ENCODE measurements at regions not wholly inside any gene's neighbourhood (a gene's known extent, or its start where the extent isn't known, plus 50 kb on each side); places are given as distances from the start of the nearest gene placed in this dataset.
"Not testable (repeated sequence)": the region's sequence is repeated elsewhere in the genome, so short reads cannot be mapped to it uniquely, and the experiment has no call there.

DNA sequence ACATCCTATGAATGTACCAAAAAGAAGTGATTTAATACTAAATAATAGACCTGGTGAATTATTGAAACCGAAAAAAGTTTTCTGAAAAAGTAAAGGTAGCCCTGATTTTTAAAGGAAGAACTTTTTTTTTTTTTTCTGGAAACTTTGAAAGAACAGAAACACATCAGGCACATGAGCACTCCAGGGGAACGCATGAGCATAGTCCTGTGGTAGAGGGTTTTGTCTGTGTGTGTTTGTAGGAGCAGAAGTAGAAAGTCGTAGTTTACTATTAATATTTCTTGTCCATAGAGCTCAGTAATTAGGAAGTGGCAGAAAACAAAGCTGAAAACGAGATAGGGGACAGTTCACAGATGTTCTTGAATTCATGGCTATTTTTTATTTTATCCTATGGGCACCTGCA lies 1175.9 kb upstream of the B3GALT2 start:
- Histone ChIP-seq H3K27me3 (no peaks in the 10 kb centered on the region), H3K9me3 (no peaks in the 10 kb centered on the region), H3K4me1 (no peaks in the 10 kb centered on the region), H3K4me3 (ENCODE audit: low read depth, low read length) (no peak overlapping the region), H3K36me3 (no peaks in the 10 kb centered on the region)
- no peak for DNase-seq
- TF ChIP-seq, protein P1, sequence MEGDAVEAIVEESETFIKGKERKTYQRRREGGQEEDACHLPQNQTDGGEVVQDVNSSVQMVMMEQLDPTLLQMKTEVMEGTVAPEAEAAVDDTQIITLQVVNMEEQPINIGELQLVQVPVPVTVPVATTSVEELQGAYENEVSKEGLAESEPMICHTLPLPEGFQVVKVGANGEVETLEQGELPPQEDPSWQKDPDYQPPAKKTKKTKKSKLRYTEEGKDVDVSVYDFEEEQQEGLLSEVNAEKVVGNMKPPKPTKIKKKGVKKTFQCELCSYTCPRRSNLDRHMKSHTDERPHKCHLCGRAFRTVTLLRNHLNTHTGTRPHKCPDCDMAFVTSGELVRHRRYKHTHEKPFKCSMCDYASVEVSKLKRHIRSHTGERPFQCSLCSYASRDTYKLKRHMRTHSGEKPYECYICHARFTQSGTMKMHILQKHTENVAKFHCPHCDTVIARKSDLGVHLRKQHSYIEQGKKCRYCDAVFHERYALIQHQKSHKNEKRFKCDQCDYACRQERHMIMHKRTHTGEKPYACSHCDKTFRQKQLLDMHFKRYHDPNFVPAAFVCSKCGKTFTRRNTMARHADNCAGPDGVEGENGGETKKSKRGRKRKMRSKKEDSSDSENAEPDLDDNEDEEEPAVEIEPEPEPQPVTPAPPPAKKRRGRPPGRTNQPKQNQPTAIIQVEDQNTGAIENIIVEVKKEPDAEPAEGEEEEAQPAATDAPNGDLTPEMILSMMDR (IDR thresholded peaks at IDR 0.05; ENCODE audit: low read depth, low read length) = no peak

DNA sequence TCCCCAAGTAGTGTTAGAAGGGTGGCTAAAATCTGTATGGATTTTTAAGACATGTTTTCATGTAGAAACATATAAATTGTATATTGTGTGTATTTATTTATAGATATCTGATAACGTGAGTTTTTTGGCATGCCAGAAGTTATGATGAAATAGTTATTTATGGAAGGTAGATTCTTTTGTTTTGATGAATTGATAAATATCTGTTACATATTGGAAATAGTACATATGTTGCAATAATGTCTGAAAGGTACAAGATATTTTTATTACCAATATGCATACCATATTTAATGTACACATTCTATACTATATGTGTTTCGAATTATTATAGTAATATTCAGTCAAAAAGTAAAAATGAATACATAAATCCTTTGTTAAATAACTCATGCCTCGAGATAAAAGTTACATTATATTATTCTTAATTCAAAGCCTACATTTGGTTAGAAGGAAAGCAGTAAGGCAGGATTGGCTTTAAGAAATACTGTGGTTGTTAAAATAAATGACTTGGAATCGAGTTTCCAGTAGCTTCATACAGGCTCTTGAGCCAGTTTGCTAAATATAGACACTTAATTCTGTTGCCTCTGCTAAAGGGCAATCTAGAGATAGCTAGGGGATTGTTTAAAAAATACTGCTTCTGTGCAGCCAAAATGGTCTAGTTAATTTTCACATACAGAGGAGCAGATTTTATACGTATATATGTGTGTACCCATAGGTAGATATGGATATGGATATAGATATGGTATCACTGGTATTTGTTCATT lies 1175.1 kb upstream of the B3GALT2 start:
- Histone ChIP-seq H3K4me1 (no peaks in the 10 kb centered on the region), H3K9me3 (no peaks in the 10 kb centered on the region), H3K4me3 (ENCODE audit: low read depth, low read length) (no peak overlapping the region), H3K36me3 (no peaks in the 10 kb centered on the region), H3K27me3 (no peaks in the 10 kb centered on the region)
- DNase-seq = no peak
- TF ChIP-seq, protein P1 (IDR thresholded peaks at IDR 0.05; ENCODE audit: low read depth, low read length) = no peak

DNA sequence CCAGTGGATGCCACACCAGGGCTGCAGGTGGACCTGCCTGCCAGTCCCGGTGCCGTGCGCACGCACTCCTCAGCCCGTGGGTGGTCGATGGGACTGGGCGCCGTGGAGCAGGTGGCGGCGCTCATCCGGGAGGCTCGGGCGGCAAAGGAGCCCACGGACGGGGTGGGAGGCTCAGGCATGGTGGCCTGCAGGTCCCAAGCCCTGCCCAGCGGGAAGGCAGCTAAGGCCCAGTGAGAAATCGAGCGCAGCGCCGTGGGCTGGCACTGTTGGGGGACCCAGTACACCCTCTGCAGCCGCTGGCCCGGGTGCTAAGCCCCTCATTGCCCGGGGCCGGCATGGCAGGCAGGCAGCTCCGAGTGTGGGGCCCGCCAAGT lies 1171.8 kb upstream of the B3GALT2 start:
- H3K9me3 ChIP-seq = no peaks in the 10 kb centered on the region
- no peak for DNase-seq
- H3K36me3 ChIP-seq = no peaks in the 10 kb centered on the region
- no peaks in the 10 kb centered on the region for H3K27me3 ChIP-seq
- H3K4me1 ChIP-seq = no peaks in the 10 kb centered on the region
- H3K4me3 ChIP-seq (ENCODE audit: low read depth, low read length) = no peak overlapping the region
- TF ChIP-seq, protein P1 (IDR thresholded peaks at IDR 0.05; ENCODE audit: low read depth, low read length) = no peak

DNA sequence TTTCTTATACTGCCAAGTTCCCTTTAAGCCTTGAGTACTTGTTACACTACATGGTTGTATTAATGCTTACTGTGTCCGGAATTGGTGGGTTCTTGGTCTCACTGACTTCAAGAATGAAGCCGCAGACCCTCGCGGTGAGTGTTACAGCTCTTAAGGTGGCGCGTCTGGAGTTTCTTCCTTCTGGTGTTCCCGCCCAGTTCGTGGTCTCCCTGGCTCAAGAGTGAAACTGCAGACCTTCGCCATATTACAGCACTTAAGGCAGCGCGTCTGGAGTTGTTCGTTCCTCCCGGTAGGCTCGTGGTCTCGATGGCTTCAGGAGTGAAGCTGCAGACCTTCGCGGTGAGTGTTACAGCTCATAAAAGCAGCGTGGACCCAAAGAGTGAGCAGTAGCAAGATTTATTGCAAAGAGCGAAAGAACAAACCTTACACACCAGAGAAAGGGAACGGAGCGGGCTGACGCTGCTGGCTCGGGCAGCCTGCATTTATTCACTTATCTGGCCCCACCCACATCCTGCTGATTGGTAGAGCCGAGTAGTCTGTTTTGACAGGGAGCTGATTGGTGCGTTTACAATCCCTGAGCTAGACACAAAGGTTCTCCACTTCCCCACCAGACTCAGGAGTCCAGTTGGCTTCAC lies 1171.3 kb upstream of the B3GALT2 start:
- H3K9me3 ChIP-seq; DNase-seq; H3K4me3 ChIP-seq (ENCODE audit: low read depth, low read length); H3K4me1 ChIP-seq; H3K36me3 ChIP-seq; H3K27me3 ChIP-seq: not testable (repeated sequence)

DNA sequence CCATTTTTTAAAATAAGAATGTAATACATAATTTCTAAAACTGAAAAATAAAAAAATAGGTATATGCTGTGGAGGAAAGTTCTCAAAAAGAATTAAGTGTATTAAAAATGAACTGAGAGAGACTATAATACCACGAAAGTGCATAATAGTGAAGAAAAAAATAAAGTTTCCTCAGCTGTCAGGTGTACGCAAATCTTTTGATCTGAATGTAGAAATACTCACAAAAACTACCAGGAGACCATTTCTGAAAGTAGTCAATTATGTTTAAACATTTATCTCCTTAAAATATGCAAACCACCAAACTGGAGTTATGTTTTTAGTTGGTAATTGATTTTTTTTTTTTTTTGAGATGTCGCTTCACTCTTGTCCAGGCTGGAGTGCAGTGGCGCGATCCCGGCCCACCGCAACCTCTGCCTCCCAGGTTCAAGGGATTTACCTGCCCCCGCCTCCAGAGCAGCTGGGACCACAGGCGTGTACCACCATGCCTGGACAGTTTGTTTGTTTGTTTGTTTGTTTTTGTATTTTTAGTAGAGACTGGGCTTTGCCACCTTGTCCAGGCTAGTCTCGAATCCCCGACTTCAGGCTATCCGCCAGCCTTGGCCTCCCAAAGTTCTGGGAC lies 1169.2 kb upstream of the B3GALT2 start:
- Histone ChIP-seq H3K4me3 (ENCODE audit: low read depth, low read length) (no peak overlapping the region), H3K36me3 (no peaks in the 10 kb centered on the region), H3K9me3 (no peaks in the 10 kb centered on the region), H3K4me1 (no peaks in the 10 kb centered on the region), H3K27me3 (no peaks in the 10 kb centered on the region)
- no peak for DNase-seq
- TF ChIP-seq, protein P1 (IDR thresholded peaks at IDR 0.05; ENCODE audit: low read depth, low read length) = no peak

DNA sequence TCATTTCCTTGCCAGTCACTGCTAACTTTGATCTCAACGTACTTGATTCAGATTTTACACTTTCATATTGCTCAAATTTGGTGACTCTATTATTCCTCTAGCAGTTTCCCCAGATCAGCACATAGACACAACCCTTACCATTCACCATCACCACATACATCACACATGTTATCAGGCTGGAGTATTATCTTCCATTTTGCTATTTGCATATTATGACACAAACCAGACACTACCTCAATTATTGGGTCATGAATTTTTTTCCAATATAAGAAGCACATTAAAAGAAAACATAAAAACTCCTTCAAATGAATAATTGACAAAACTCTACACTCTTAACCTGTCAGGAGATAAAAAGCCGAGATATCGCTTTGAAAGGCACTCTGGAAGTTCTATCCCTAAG lies 1166.7 kb upstream of the B3GALT2 start:
- no peaks in the 10 kb centered on the region for H3K9me3 ChIP-seq
- DNase-seq = no peak
- no peak overlapping the region for H3K4me3 ChIP-seq (ENCODE audit: low read depth, low read length)
- no peaks in the 10 kb centered on the region for H3K36me3 ChIP-seq
- TF ChIP-seq, protein P1 (IDR thresholded peaks at IDR 0.05; ENCODE audit: low read depth, low read length) = no peak
- no peaks in the 10 kb centered on the region for H3K4me1 ChIP-seq
- no peaks in the 10 kb centered on the region for H3K27me3 ChIP-seq
